Right atrium auricular region (tissue), 2 donors: ENCODE measurements at regions not wholly inside any gene's neighbourhood (a gene's known extent, or its start where the extent isn't known, plus 50 kb on each side); places are given as distances from the start of the nearest gene placed in this dataset.

Experiments used
- DNase-seq: peaks from one replicate; pipeline ENCODE4 v3.0.0-alpha.2; 2019; ENCODE audit warnings: low spot score
- H3K27ac ChIP-seq, 2 donors: fragments of 200-600 bp; sonication (generic); 1 replicate in 1 of 2; 2 replicates in 1 of 2; pipeline ENCODE4 v1.5.1; 2016 to 2019
- H3K27me3 ChIP-seq, 2 donors: fragments of 200-600 bp; sonication (generic); one replicate each; pipeline versions ENCODE4 v1.5.1 to v1.6.0; 2017 to 2019
- H3K36me3 ChIP-seq: fragments of 200-600 bp; sonication (generic); one replicate; pipeline ENCODE4 v1.5.1; 2016
- H3K4me1 ChIP-seq, 2 donors: fragments of 200-600 bp; sonication (generic); one replicate each; pipeline versions ENCODE4 v1.5.1 to v1.6.0; 2017 to 2019
- H3K4me3 ChIP-seq, 2 donors: fragments of 200-600 bp; sonication (generic); 1 replicate in 1 of 2; 2 replicates in 1 of 2; pipeline ENCODE4 v1.5.1; 2017 to 2019; ENCODE audit warnings: mild to moderate bottlenecking in 1 of 2, moderate library complexity in 1 of 2
- H3K9me3 ChIP-seq, 2 donors: fragments of 200-600 bp; sonication (generic); one replicate each; pipeline ENCODE4 v1.5.1; 2019
- TF ChIP-seq, protein P1 (sequence below), 2 donors: fragments of 200-600 bp; sonication (generic); IDR thresholded peaks; one replicate each; pipeline ENCODE4 v1.5.1; 2019; ENCODE audit warnings: antibody characterized with exemption in 2 of 2

DNA sequence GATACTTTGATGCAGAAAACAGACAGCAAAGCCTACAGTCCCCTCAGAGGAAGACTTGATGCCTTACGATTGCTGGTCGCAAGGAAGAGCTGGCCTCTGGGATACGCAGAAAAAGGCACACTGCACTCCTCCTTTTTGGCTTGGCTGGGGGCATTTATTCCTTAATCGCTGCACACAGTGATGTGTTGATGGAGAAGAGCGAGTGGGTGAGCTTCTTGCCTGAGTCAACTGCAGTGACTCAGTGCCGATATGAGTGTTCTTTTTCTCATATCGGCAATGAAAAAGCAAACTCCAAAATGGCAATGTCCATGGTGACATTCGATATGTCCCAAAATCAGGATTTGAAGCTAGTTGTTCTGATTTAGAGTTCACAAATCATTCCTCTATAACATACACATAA is 794.8 kb downstream of the HACE1 start:
- no peak for DNase-seq
- H3K27me3 ChIP-seq, result no peaks in the 10 kb centered on the region
- H3K4me3 ChIP-seq, result no peak overlapping the region
- no peak overlapping the region for H3K27ac ChIP-seq
- no peaks in the 10 kb centered on the region for H3K9me3 ChIP-seq
- H3K36me3 ChIP-seq, result no peaks in the 10 kb centered on the region
- no peaks in the 10 kb centered on the region for H3K4me1 ChIP-seq
- TF ChIP-seq, protein P1, sequence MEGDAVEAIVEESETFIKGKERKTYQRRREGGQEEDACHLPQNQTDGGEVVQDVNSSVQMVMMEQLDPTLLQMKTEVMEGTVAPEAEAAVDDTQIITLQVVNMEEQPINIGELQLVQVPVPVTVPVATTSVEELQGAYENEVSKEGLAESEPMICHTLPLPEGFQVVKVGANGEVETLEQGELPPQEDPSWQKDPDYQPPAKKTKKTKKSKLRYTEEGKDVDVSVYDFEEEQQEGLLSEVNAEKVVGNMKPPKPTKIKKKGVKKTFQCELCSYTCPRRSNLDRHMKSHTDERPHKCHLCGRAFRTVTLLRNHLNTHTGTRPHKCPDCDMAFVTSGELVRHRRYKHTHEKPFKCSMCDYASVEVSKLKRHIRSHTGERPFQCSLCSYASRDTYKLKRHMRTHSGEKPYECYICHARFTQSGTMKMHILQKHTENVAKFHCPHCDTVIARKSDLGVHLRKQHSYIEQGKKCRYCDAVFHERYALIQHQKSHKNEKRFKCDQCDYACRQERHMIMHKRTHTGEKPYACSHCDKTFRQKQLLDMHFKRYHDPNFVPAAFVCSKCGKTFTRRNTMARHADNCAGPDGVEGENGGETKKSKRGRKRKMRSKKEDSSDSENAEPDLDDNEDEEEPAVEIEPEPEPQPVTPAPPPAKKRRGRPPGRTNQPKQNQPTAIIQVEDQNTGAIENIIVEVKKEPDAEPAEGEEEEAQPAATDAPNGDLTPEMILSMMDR (IDR thresholded peaks at IDR 0.05), result no peak

- Histone ChIP-seq H3K4me3 (no peak overlapping the region), H3K27ac (no peak overlapping the region), H3K36me3 (no peaks in the 10 kb centered on the region), H3K4me1 (no peaks in the 10 kb centered on the region), H3K27me3 (no peaks in the 10 kb centered on the region), H3K9me3 (no peaks in the 10 kb centered on the region)
- TF ChIP-seq, protein P1 (IDR thresholded peaks at IDR 0.05), result no peak
- no peak for DNase-seq
Observed at GRCh38 chr6:104050455-104050854, 809.3 kb downstream of the HACE1 start.

DNA sequence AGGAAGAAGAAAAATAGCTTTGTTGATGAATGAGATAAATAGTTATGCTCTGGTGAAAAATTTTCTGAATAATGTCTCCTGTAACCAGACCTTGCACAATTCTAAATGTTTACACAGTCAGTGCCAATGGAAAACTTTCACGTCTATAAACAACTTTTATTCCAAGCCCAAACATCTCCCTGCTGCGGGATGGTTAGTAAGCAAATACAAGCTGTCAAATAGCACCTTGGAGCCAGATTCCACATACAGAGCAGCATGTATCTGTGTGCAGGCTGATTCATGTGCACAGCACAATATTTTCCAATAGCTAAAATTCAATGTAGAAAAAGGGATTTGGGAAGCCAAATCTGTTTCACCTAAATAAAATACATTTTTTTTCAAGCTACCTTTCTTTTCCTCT is 813.3 kb downstream of the HACE1 start:
- TF ChIP-seq, protein P1 (IDR thresholded peaks at IDR 0.05), result no peak

GRCh38 chr6:104031346-104031745 is 828.4 kb downstream of the HACE1 start:
- Histone ChIP-seq H3K27me3 (no peaks in the 10 kb centered on the region), H3K4me3 (no peak overlapping the region), H3K9me3 (no peaks in the 10 kb centered on the region), H3K4me1 (no peaks in the 10 kb centered on the region), H3K36me3 (no peaks in the 10 kb centered on the region), H3K27ac (no peak overlapping the region)
- no peak for DNase-seq
- TF ChIP-seq, protein P1 (IDR thresholded peaks at IDR 0.05), result no peak

More for the DNA sequence above, 813.3 kb downstream of the HACE1 start:
- H3K4me3 ChIP-seq, result no peak overlapping the region
- no peak overlapping the region for H3K27ac ChIP-seq
- H3K27me3 ChIP-seq, result no peaks in the 10 kb centered on the region
- H3K4me1 ChIP-seq, result no peaks in the 10 kb centered on the region
- no peak for DNase-seq
- H3K36me3 ChIP-seq, result no peaks in the 10 kb centered on the region
- H3K9me3 ChIP-seq, result peaks cover 0 to 6% of the 10 kb centered on the region in 2 donors

DNA sequence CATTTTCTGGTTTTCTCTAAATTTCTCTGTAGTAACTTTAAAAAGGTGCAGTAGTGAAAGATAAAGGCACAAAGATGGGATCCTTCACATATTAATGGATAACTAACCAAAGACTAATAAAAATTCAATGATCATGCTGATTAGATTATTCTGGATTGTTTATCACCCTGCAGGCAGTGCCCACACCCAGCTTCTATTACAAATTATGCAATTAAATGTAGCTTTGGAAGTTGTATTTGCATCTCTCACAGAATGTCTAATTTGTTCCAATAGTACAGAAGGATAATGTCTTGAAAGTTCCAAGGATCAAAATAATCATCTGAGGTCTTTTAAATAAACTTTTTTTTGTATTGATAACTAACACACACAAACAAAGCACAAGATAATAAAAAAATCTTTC is 837.6 kb downstream of the HACE1 start:
- no peaks in the 10 kb centered on the region for H3K36me3 ChIP-seq
- no peaks in the 10 kb centered on the region for H3K4me1 ChIP-seq
- H3K9me3 ChIP-seq, result no peaks in the 10 kb centered on the region
- no peak overlapping the region for H3K27ac ChIP-seq
- DNase-seq, result no peak
- H3K27me3 ChIP-seq, result no peaks in the 10 kb centered on the region
- no peak overlapping the region for H3K4me3 ChIP-seq
- TF ChIP-seq, protein P1 (IDR thresholded peaks at IDR 0.05), result no peak

DNA sequence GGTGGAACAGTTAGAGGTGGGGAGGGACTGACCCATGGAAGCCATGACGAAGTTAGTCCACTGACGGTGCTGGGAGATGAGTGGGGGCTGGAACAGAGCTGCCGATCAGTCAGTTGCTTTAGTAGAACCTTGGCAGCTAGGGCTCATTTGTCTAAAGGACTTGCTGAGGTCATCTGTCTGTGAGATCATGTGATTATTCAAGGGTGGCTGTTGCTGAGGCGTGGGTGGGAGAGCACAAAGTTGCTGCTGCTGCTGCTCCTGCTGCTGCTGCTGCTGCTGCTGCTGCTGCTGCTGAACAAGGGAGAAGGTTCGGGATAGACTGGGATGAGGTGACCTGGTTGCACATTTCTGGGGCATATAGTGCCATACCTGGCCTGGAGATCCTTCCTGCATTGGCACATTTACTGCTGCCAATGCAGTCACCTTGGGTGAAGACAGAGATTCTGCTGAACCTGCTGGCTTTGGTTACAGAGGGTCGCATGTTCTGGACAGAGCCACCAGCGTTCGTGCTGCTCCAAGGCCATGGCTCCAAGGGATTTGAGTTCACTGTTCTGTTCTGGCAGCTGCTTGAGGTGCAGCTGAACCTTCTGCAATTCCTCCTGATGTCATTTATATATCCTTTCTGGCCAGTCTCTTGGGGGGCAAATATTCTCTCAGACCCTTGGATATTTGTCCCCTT is 840.5 kb downstream of the HACE1 start:
- no peak for DNase-seq
- Histone ChIP-seq H3K4me1 (no peaks in the 10 kb centered on the region), H3K9me3 (no peaks in the 10 kb centered on the region), H3K27ac (no peak overlapping the region), H3K36me3 (no peaks in the 10 kb centered on the region), H3K4me3 (no peak overlapping the region), H3K27me3 (no peaks in the 10 kb centered on the region)
- TF ChIP-seq, protein P1 (IDR thresholded peaks at IDR 0.05), result no peak
